Loucy (cell line): ENCODE measurements at regions not wholly inside any gene's neighbourhood (a gene's known extent, or its start where the extent isn't known, plus 50 kb on each side); places are given as distances from the start of the nearest gene placed in this dataset.

Source experiments
- H2AFZ ChIP-seq: fragments of 200-600 bp; sonication (generic); 2 replicates; pipeline ENCODE4 v1.6.0; 2016; ENCODE audit warnings: antibody characterized with exemption, mild to moderate bottlenecking, low read length, moderate library complexity
- H3F3A ChIP-seq: fragments of 200-600 bp; 2 replicates; pipeline ENCODE4 v1.6.0; 2016; ENCODE audit warnings: antibody characterized with exemption, low read depth, mild to moderate bottlenecking
- H3K27me3 ChIP-seq: fragments of 200-600 bp; sonication (generic); 2 replicates; pipeline ENCODE4 v1.6.1; 2014; ENCODE audit warnings: low read length, mild to moderate bottlenecking; ENCODE audit not compliant: insufficient read depth, poor library complexity, severe bottlenecking
- H3K36me3 ChIP-seq: fragments of 200-600 bp; sonication (generic); 2 replicates; pipeline ENCODE4 v1.6.1; 2016; ENCODE audit warnings: low read length; ENCODE audit not compliant: insufficient read depth
- H3K4me1 ChIP-seq: fragments of 200-600 bp; sonication (generic); 2 replicates; pipeline ENCODE4 v1.5.1; 2014; ENCODE audit warnings: low read length, mild to moderate bottlenecking; ENCODE audit not compliant: insufficient read depth, poor library complexity, severe bottlenecking
- H3K4me2 ChIP-seq: fragments of 200-600 bp; sonication (generic); 2 replicates; pipeline ENCODE4 v1.6.0; 2014; ENCODE audit warnings: antibody characterized with exemption, low read length, low read depth, mild to moderate bottlenecking; ENCODE audit not compliant: poor library complexity, severe bottlenecking
- H3K4me3 ChIP-seq: fragments of 200-600 bp; sonication (generic); 2 replicates; pipeline ENCODE4 v1.5.1; 2014; ENCODE audit warnings: low read length, mild to moderate bottlenecking, mixed read lengths; ENCODE audit not compliant: poor library complexity, severe bottlenecking
- H3K79me2 ChIP-seq: fragments of 200-600 bp; sonication (generic); 2 replicates; pipeline ENCODE4 v1.6.1; 2014; ENCODE audit warnings: low read length; ENCODE audit not compliant: insufficient read depth
- H3K9ac ChIP-seq: fragments of 200-600 bp; sonication (generic); 2 replicates; pipeline ENCODE4 v1.6.0; 2014; ENCODE audit warnings: mild to moderate bottlenecking, low read depth, low read length, moderate library complexity; ENCODE audit not compliant: poor library complexity, severe bottlenecking
- H3K9me2 ChIP-seq: fragments of 200-600 bp; sonication (generic); replicated peaks from 2 replicates; pipeline ENCODE4 v1.6.1; 2016; ENCODE audit warnings: low read depth, low read length, mixed read lengths
- H3K9me3 ChIP-seq: fragments of 200-600 bp; sonication (generic); 2 replicates; pipeline ENCODE4 v1.6.1; 2014; ENCODE audit warnings: mild to moderate bottlenecking, antibody characterized with exemption, low read length, low read depth; ENCODE audit not compliant: insufficient read depth
- H4K20me1 ChIP-seq: fragments of 200-600 bp; sonication (generic); 2 replicates; pipeline ENCODE4 v1.6.0; 2014; ENCODE audit warnings: antibody characterized with exemption, low read length, mild to moderate bottlenecking; ENCODE audit not compliant: insufficient read depth, poor library complexity, severe bottlenecking
- CTCF ChIP-seq: fragments of 200-600 bp; sonication (generic); conservative IDR thresholded peaks from 2 replicates; pipeline ENCODE4 v1.5.1; 2014; ENCODE audit warnings: mild to moderate bottlenecking, antibody characterized with exemption, low read length
- EZH2phosphoT487 ChIP-seq: fragments of 200-600 bp; IDR thresholded peaks from 2 replicates; pipeline ENCODE4 v1.6.1; 2018; ENCODE audit warnings: antibody characterized with exemption, mild to moderate bottlenecking, moderate library complexity, borderline replicate concordance

DNA sequence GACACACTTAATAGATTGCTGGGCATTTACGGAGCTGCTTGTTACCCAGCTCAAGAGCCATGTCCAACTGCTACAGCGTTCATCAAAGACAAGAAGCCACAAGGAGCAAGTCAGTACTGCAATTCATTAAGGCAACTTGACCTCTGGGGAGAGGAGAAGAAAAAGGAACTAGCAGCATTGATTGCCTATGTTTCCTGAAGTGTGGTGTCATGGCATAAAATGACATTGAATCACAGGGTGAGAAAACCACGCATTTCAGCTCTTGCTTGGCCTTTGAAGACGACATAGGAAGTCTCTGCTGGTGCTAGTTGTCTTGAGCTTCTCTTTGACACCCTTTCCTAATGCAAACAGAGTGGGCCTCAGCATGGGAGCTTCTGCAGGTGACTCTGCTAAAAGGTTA is 139.1 kb downstream of the CDH26 start:
- H3K4me2 ChIP-seq = no peak overlapping the region
- no peaks in the 10 kb centered on the region; the same call in 1 of the 2 replicates for H3K36me3 ChIP-seq
- no peaks in the 10 kb centered on the region for H3F3A ChIP-seq
- H3K27me3 ChIP-seq = no peaks in the 10 kb centered on the region
- H3K4me3 ChIP-seq = no peak overlapping the region
- no peak overlapping the region for H3K9ac ChIP-seq
- H3K4me1 ChIP-seq = peaks cover 21% of the 10 kb centered on the region
- no peak overlapping the region for H2AFZ ChIP-seq
- H3K9me3 ChIP-seq = peaks cover 9% of the 10 kb centered on the region; the same call in 1 of the 2 replicates
- TF ChIP-seq EZH2phosphoT487 = no peak
- TF ChIP-seq CTCF = no peak
- H3K79me2 ChIP-seq = no peaks in the 10 kb centered on the region
- no peaks in the 10 kb centered on the region for H4K20me1 ChIP-seq
- no peaks in the 10 kb centered on the region for H3K9me2 ChIP-seq

GRCh38 chr20:60100780-60101179 is 142.6 kb downstream of the CDH26 start:
- no peaks in the 10 kb centered on the region for H3K9me2 ChIP-seq
- peak overlapping the region; percentile 46 for H3K4me2 ChIP-seq
- H3K79me2 ChIP-seq = no peaks in the 10 kb centered on the region

GRCh38 chr20:60101201-60101890 is 143.1 kb downstream of the CDH26 start:
- H3K4me3 ChIP-seq = no peak overlapping the region
- no peaks in the 10 kb centered on the region for H3K36me3 ChIP-seq
- TF ChIP-seq CTCF (no peak), EZH2phosphoT487 (no peak)
- no peak overlapping the region for H2AFZ ChIP-seq
- no peaks in the 10 kb centered on the region for H3K9me2 ChIP-seq
- no peaks in the 10 kb centered on the region for H4K20me1 ChIP-seq
- H3K4me2 ChIP-seq = peak overlapping the region; percentile 46
- H3K9ac ChIP-seq = no peak overlapping the region
- H3K9me3 ChIP-seq = no peaks in the 10 kb centered on the region; the same call in 1 of the 2 replicates
- H3F3A ChIP-seq = no peaks in the 10 kb centered on the region
- no peaks in the 10 kb centered on the region for H3K27me3 ChIP-seq
- H3K79me2 ChIP-seq = no peaks in the 10 kb centered on the region
- peaks cover 21% of the 10 kb centered on the region for H3K4me1 ChIP-seq

More at GRCh38 chr20:60100780-60101179, 142.6 kb downstream of the CDH26 start:
- no peak overlapping the region for H3K9ac ChIP-seq
- no peaks in the 10 kb centered on the region for H3K27me3 ChIP-seq
- TF ChIP-seq EZH2phosphoT487 (no peak), CTCF (no peak)
- H3K4me3 ChIP-seq = no peak overlapping the region
- peaks cover 21% of the 10 kb centered on the region for H3K4me1 ChIP-seq
- no peaks in the 10 kb centered on the region; the same call in 1 of the 2 replicates for H3K9me3 ChIP-seq
- H3F3A ChIP-seq = no peaks in the 10 kb centered on the region
- no peaks in the 10 kb centered on the region for H3K36me3 ChIP-seq
- H4K20me1 ChIP-seq = no peaks in the 10 kb centered on the region
- H2AFZ ChIP-seq = no peak overlapping the region
